K562 (cell line): ENCODE measurements at regions not wholly inside any gene's neighbourhood (a gene's known extent, or its start where the extent isn't known, plus 50 kb on each side); places are given as distances from the start of the nearest gene placed in this dataset.

Experiments
- BMI1 ChIP-seq: fragments of 150-350 bp; IDR thresholded peaks from 2 replicates; pipeline ENCODE4 v1.6.1; 2014; ENCODE audit warnings: low read length
- EZH2 ChIP-seq: IDR thresholded peaks from 2 replicates; pipeline ENCODE4 v1.6.1; 2012; ENCODE audit warnings: low read depth, mild to moderate bottlenecking, inconsistent platforms, low read length, borderline replicate concordance
- JUN ChIP-seq, 2 experiments: sonication (generic) in 1 of 2; formaldehyde crosslinking in 1 of 2; IDR thresholded peaks; 2 replicates each; pipeline versions ENCODE4 v1.6.1 to v1.8.0; 2012 to 2022; ENCODE audit warnings: borderline replicate concordance in 2 of 2, mild to moderate bottlenecking in 2 of 2, improper control_type of control experiment in 1 of 2, low read depth in 1 of 2, low read length in 1 of 2, missing genetic modification reagents in 1 of 2
- MED1 ChIP-seq: sonication (generic); formaldehyde crosslinking; IDR thresholded peaks from 2 replicates; pipeline ENCODE4 v1.8.1; 2023; ENCODE audit warnings: missing genetic modification reagents, borderline replicate concordance
- SAFB2 ChIP-seq: fragments of 200-400 bp; formaldehyde crosslinking; IDR thresholded peaks from 2 replicates; pipeline ENCODE4 v1.6.1; 2018; ENCODE audit warnings: borderline replicate concordance, low read length, low read depth, moderate library complexity; ENCODE audit not compliant: severe bottlenecking
- SIN3B ChIP-seq: fragments of 450-650 bp; IDR thresholded peaks from 2 replicates; pipeline ENCODE4 v1.6.1; 2017; ENCODE audit warnings: low read depth, mild to moderate bottlenecking, moderate library complexity
- ZBTB1 ChIP-seq: sonication (generic); formaldehyde crosslinking; IDR thresholded peaks from 2 replicates; pipeline ENCODE4 v1.8.1; 2023; ENCODE audit warnings: missing genetic modification reagents, low read depth, mild to moderate bottlenecking, borderline replicate concordance
- ZNF274 ChIP-seq: IDR thresholded peaks from 2 replicates; pipeline ENCODE4 v1.6.1; 2011; ENCODE audit warnings: low read depth, mild to moderate bottlenecking, low read length, moderate library complexity, borderline replicate concordance
- TF ChIP-seq, protein P1 (sequence below), 3 experiments: IDR thresholded peaks in 2 of 3; conservative IDR thresholded peaks in 1 of 3; 2 replicates each; pipeline ENCODE4 v1.5.1; 2011 to 2012; ENCODE audit warnings: low read length in 3 of 3, mild to moderate bottlenecking in 3 of 3, control low read depth in 2 of 3, improper control_type of control experiment in 1 of 3, inconsistent platforms in 1 of 3, low read depth in 1 of 3, mixed read lengths in 1 of 3, moderate library complexity in 1 of 3; ENCODE audit not compliant: insufficient read depth in 2 of 3
- TF ChIP-seq, protein P2 (sequence below): sonication (generic); formaldehyde crosslinking; IDR thresholded peaks from 2 replicates; pipeline ENCODE4 v1.8.0; 2022; ENCODE audit warnings: missing genetic modification reagents, mild to moderate bottlenecking, borderline replicate concordance
- TF ChIP-seq, protein P3 (sequence below): sonication (generic); formaldehyde crosslinking; IDR thresholded peaks from 2 replicates; pipeline ENCODE4 v1.9.0; 2022; ENCODE audit warnings: mild to moderate bottlenecking, missing genetic modification reagents

DNA sequence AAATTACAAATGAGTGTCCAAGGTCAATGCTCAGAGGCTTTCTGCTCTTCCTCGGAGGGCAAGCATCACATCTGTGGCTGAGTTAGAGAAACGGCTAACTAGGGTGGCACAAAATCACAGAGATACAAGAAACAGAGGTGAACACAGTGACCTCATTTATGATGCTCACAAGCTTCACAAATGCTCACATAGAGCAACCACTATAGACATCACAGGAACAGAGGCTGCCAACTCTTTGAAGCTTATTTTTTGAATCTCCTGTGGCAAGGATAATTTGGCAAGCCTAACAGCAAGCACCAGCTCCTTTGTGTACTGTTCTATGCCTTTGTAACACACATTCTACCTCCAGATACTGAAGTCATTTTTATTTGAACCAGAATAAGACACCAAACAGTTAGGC, 416.5 kb upstream of the DDI1 start:
- TF ChIP-seq ZNF274 (no peak), JUN (IDR thresholded peaks at IDR 0.05; ENCODE audit: borderline replicate concordance, low read depth, low read length) (no peak), JUN (CRISPR knock-in tag; IDR thresholded peaks at IDR 0.05; ENCODE audit: borderline replicate concordance) (no peak), ZBTB1 (CRISPR knock-in tag) (no peak), EZH2 (no peak), MED1 (no peak), SIN3B (no peak), SAFB2 (no peak), BMI1 (no peak)
- TF ChIP-seq, protein P1, sequence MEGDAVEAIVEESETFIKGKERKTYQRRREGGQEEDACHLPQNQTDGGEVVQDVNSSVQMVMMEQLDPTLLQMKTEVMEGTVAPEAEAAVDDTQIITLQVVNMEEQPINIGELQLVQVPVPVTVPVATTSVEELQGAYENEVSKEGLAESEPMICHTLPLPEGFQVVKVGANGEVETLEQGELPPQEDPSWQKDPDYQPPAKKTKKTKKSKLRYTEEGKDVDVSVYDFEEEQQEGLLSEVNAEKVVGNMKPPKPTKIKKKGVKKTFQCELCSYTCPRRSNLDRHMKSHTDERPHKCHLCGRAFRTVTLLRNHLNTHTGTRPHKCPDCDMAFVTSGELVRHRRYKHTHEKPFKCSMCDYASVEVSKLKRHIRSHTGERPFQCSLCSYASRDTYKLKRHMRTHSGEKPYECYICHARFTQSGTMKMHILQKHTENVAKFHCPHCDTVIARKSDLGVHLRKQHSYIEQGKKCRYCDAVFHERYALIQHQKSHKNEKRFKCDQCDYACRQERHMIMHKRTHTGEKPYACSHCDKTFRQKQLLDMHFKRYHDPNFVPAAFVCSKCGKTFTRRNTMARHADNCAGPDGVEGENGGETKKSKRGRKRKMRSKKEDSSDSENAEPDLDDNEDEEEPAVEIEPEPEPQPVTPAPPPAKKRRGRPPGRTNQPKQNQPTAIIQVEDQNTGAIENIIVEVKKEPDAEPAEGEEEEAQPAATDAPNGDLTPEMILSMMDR (IDR thresholded peaks at IDR 0.05 in 2 of 3, conservative IDR thresholded peaks at IDR 0.05 in 1 of 3; ENCODE audit: insufficient read depth in 2 of 3, low read depth in 1 of 3, low read length in 3 of 3), result no peak
- TF ChIP-seq, protein P2, sequence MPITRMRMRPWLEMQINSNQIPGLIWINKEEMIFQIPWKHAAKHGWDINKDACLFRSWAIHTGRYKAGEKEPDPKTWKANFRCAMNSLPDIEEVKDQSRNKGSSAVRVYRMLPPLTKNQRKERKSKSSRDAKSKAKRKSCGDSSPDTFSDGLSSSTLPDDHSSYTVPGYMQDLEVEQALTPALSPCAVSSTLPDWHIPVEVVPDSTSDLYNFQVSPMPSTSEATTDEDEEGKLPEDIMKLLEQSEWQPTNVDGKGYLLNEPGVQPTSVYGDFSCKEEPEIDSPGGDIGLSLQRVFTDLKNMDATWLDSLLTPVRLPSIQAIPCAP, result no peak
- TF ChIP-seq, protein P3, sequence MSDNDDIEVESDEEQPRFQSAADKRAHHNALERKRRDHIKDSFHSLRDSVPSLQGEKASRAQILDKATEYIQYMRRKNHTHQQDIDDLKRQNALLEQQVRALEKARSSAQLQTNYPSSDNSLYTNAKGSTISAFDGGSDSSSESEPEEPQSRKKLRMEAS (CRISPR knock-in tag), result no peak
